Common myeloid progenitor, CD34-positive (primary cell): ENCODE measurements at regions not wholly inside any gene's neighbourhood (a gene's known extent, or its start where the extent isn't known, plus 50 kb on each side); places are given as distances from the start of the nearest gene placed in this dataset.

Experiments
- CTCF ChIA-PET: fragments of 350-600 bp; sonication (Branson Sonifier 250); formaldehyde crosslinking; loops from one replicate; lab custom pipeline; 2021; ENCODE audit warnings: antibody characterized with exemption; lab: Charles Lee
- POLR2A ChIA-PET: fragments of 350-600 bp; sonication (Branson Sonifier 250); formaldehyde crosslinking; loops from one replicate; lab custom pipeline; 2021; ENCODE audit warnings: antibody characterized with exemption; lab: Charles Lee
- DNase-seq, 3 donors: peaks; one replicate each; pipeline versions ENCODE4 v3.0.0 to v3.0.0-alpha.2; 2013
- H3K27ac ChIP-seq, 2 experiments: 1 replicate in 1 of 2; 2 replicates in 1 of 2; pipeline ENCODE4 v1.7.0; 2013; ENCODE audit warnings: inconsistent platforms in 2 of 2, low read length in 2 of 2, mild to moderate bottlenecking in 2 of 2, low read depth in 1 of 2, moderate library complexity in 1 of 2; ENCODE audit not compliant: severe bottlenecking in 2 of 2, insufficient read depth in 1 of 2, poor library complexity in 1 of 2
- H3K27me3 ChIP-seq, 5 experiments: replicated peaks in 2 of 5; 1 replicate in 3 of 5; 2 replicates in 2 of 5; pipeline versions ENCODE4 v1.6.1 to v1.7.0; 2013; ENCODE audit warnings: low read length in 4 of 5, mild to moderate bottlenecking in 2 of 5, moderate library complexity in 2 of 5, inconsistent platforms in 1 of 5; ENCODE audit not compliant: insufficient read depth in 5 of 5, control insufficient read depth in 4 of 5
- H3K36me3 ChIP-seq, 4 experiments: 1 replicate in 2 of 4; 2 replicates in 2 of 4; pipeline versions ENCODE4 v1.6.1 to v1.7.0; 2013; ENCODE audit warnings: low read length in 3 of 4, control low read depth in 1 of 4, mild to moderate bottlenecking in 1 of 4; ENCODE audit not compliant: control insufficient read depth in 4 of 4, insufficient read depth in 4 of 4
- H3K4me1 ChIP-seq, 4 experiments: 1 replicate in 3 of 4; 2 replicates in 1 of 4; pipeline versions ENCODE4 v1.6.1 to v1.7.1; 2013; ENCODE audit warnings: low read length in 3 of 4, mild to moderate bottlenecking in 3 of 4, control low read depth in 1 of 4, inconsistent platforms in 1 of 4, moderate library complexity in 1 of 4; ENCODE audit not compliant: control insufficient read depth in 4 of 4, insufficient read depth in 4 of 4; ENCODE audit errors: control extremely low read depth in 1 of 4
- H3K4me3 ChIP-seq, 7 experiments: 1 replicate in 4 of 7; 2 replicates in 3 of 7; pipeline versions ENCODE4 v1.5.1 to v1.7.0; 2013; ENCODE audit warnings: mild to moderate bottlenecking in 7 of 7, low read length in 6 of 7, moderate library complexity in 6 of 7, inconsistent platforms in 2 of 7, low read depth in 2 of 7, control low read depth in 1 of 7; ENCODE audit not compliant: insufficient read depth in 4 of 7, control insufficient read depth in 1 of 7; ENCODE audit errors: extremely low read depth in 1 of 7
- H3K9me3 ChIP-seq, 5 experiments: 1 replicate in 4 of 5; 2 replicates in 1 of 5; pipeline versions ENCODE4 v1.6.1 to v1.7.1; 2013; ENCODE audit warnings: low read length in 4 of 5, mild to moderate bottlenecking in 2 of 5, inconsistent platforms in 1 of 5, low read depth in 1 of 5, moderate library complexity in 1 of 5; ENCODE audit not compliant: control insufficient read depth in 4 of 5, insufficient read depth in 2 of 5; ENCODE audit errors: control extremely low read depth in 1 of 5
- WGBS: methylation state at CpG from one replicate; pipeline ENCODE4 v1.1.5; 2013; ENCODE audit not compliant: insufficient coverage; 5-methylcytosine and 5-hydroxymethylcytosine counted together

GRCh38 chr1:184828369-184828717 lies 73.7 kb upstream of the EDEM3 start:
- Histone ChIP-seq H3K36me3 (peaks cover 0 to 21% (median 1%) of the 10 kb centered on the region in 4 experiments), H3K27ac (no peak overlapping the region), H3K27me3 (no peaks in the 10 kb centered on the region), H3K9me3 (no peaks in the 10 kb centered on the region), H3K4me3 (no peak overlapping the region), H3K4me1 (peaks cover 4 to 25% (median 18%) of the 10 kb centered on the region in 4 experiments)
- POLR2A ChIA-PET, result interaction anchor here (0.6 to 0.7 kb wide), 2 partner anchors 254 to 378 kb away, joined by 3 to 4 read pairs; no protein-coding TSS in a partner anchor
- no peak for DNase-seq
- 95% methylated on average over 2 of the region's 2 CpGs for WGBS
- CTCF ChIA-PET, result interaction anchor here (0.7 to 0.8 kb wide), 2 partner anchors 10 to 154 kb away, joined by 3 to 4 read pairs; no protein-coding TSS in a partner anchor

GRCh38 chr1:184827600-184828368 lies 73.1 kb upstream of the EDEM3 start:
- ChIA-PET POLR2A (interaction anchor here (0.6 kb wide), 2 partner anchors 68 to 378 kb away, joined by 3 read pairs; no protein-coding TSS in a partner anchor), CTCF (interaction anchor here (0.8 kb wide), 1 partner anchor 9 kb away, joined by 4 read pairs; no protein-coding TSS in a partner anchor)
- peaks cover 1 to 27% (median 4%) of the 10 kb centered on the region in 4 experiments for H3K36me3 ChIP-seq
- H3K27me3 ChIP-seq, result no peaks in the 10 kb centered on the region
- H3K4me3 ChIP-seq, result no peak overlapping the region
- peak in 1 of 3 donors; percentile 10 for DNase-seq
- no peaks in the 10 kb centered on the region for H3K9me3 ChIP-seq
- WGBS, result 95% methylated on average over 3 of the region's 8 CpGs
- H3K27ac ChIP-seq, result no peak overlapping the region
- peaks cover 4 to 27% (median 18%) of the 10 kb centered on the region in 4 experiments for H3K4me1 ChIP-seq

- no peaks in the 10 kb centered on the region for H3K9me3 ChIP-seq
- CTCF ChIA-PET, result interaction anchor here (0.6 to 2.2 kb wide), 4 partner anchors 20 to 373 kb away, joined by 3 to 9 read pairs (median 3); no protein-coding TSS in a partner anchor
- WGBS, result 85% methylated on average over 2 of the region's 5 CpGs
- DNase-seq, result no peak
- H3K4me1 ChIP-seq, result peaks cover 4 to 27% (median 18%) of the 10 kb centered on the region in 4 experiments
- H3K27me3 ChIP-seq, result no peaks in the 10 kb centered on the region
- H3K27ac ChIP-seq, result no peak overlapping the region
- H3K4me3 ChIP-seq, result no peak overlapping the region
- POLR2A ChIA-PET, result interaction anchor here (0.5 kb wide), 1 partner anchor 12 kb away, joined by 3 read pairs; no protein-coding TSS in a partner anchor
- peaks cover 7 to 36% (median 12%) of the 10 kb centered on the region in 4 experiments for H3K36me3 ChIP-seq
Measured at GRCh38 chr1:184826001-184826400, 71.3 kb upstream of the EDEM3 start.

- CTCF ChIA-PET, result interaction anchor here (1.1 to 2.2 kb wide), 3 partner anchors 20 to 139 kb away, joined by 3 to 9 read pairs (median 3); no protein-coding TSS in a partner anchor
- DNase-seq, result peak in 2 of 3 donors; percentile 66 to 77
- Histone ChIP-seq H3K4me3 (no peak overlapping the region), H3K9me3 (no peaks in the 10 kb centered on the region), H3K36me3 (peaks cover 7 to 40% (median 12%) of the 10 kb centered on the region in 4 experiments), H3K4me1 (peaks cover 4 to 27% (median 18%) of the 10 kb centered on the region in 4 experiments), H3K27me3 (no peaks in the 10 kb centered on the region), H3K27ac (peak overlapping the region in 1 of 2 experiments; percentile 4)
- WGBS, result no CpG with 5 or more reads among the region's 1 CpG
- POLR2A ChIA-PET, result interaction anchor here (0.5 kb wide), 1 partner anchor 12 kb away, joined by 3 read pairs; no protein-coding TSS in a partner anchor
Measured at GRCh38 chr1:184825571-184825970, 70.9 kb upstream of the EDEM3 start.

GRCh38 chr1:184824691-184825323 lies 70.1 kb upstream of the EDEM3 start:
- ChIA-PET POLR2A (interaction anchor here (0.7 kb wide), 1 partner anchor 851 kb away, joined by 4 read pairs; no protein-coding TSS in a partner anchor), CTCF (interaction anchor here (1.0 to 2.2 kb wide), 3 partner anchors 19 to 132 kb away, joined by 3 to 9 read pairs (median 3); no protein-coding TSS in a partner anchor)
- peak in 2 of 3 donors; percentile 23 to 36 for DNase-seq
- H3K36me3 ChIP-seq, result peaks cover 7 to 37% (median 13%) of the 10 kb centered on the region in 4 experiments
- no peaks in the 10 kb centered on the region for H3K9me3 ChIP-seq
- H3K4me3 ChIP-seq, result no peak overlapping the region
- H3K27me3 ChIP-seq, result no peaks in the 10 kb centered on the region
- peaks cover 9 to 32% (median 19%) of the 10 kb centered on the region in 4 experiments for H3K4me1 ChIP-seq
- peak overlapping the region; percentile 4 to 16 for H3K27ac ChIP-seq
- 60% methylated on average over 2 of the region's 3 CpGs for WGBS

- Histone ChIP-seq H3K36me3 (peaks cover 7 to 44% (median 16%) of the 10 kb centered on the region in 4 experiments), H3K4me3 (no peak overlapping the region), H3K4me1 (peaks cover 9 to 34% (median 21%) of the 10 kb centered on the region in 4 experiments), H3K9me3 (no peaks in the 10 kb centered on the region), H3K27me3 (no peaks in the 10 kb centered on the region), H3K27ac (no peak overlapping the region)
- DNase-seq, result no peak
- ChIA-PET POLR2A (no interaction called here), CTCF (interaction anchor here (0.5 to 2.7 kb wide), 4 partner anchors 135 to 347 kb away, joined by 3 to 8 read pairs (median 3); no protein-coding TSS in a partner anchor)
- 85% methylated on average over 4 of the region's 4 CpGs for WGBS
Measured at GRCh38 chr1:184823080-184823479, 68.4 kb upstream of the EDEM3 start.
